HEK293 (cell line): ENCODE measurements at regions not wholly inside any gene's neighbourhood (a gene's known extent, or its start where the extent isn't known, plus 50 kb on each side); places are given as distances from the start of the nearest gene placed in this dataset.

Experiments
- CTCF ChIA-PET: fragments of 350-600 bp; formaldehyde crosslinking; extraction: SDS; loops from one replicate; lab custom pipeline; 2021; ENCODE audit warnings: antibody characterized with exemption; lab: Yijun Ruan, JAX
- POLR2A ChIA-PET: fragments of 300-600 bp; formaldehyde crosslinking; extraction: SDS; loops from one replicate; lab custom pipeline; 2020; ENCODE audit warnings: antibody characterized with exemption, inconsistent platforms; lab: Yijun Ruan, JAX
- H3K27ac ChIP-seq: fragments of 200-500 bp; sonication (Bioruptor generic); 2 replicates; pipeline ENCODE4 v1.5.1; 2014; ENCODE audit warnings: low read depth, low read length, control low read depth, inconsistent platforms; ENCODE audit errors: extremely low read depth
- H3K36me3 ChIP-seq, 2 experiments: fragments of 200-500 bp in 1 of 2; sonication (Bioruptor generic) in 1 of 2; 1 replicate in 1 of 2; 2 replicates in 1 of 2; pipeline ENCODE4 v1.5.1; 2014 to 2017; ENCODE audit warnings: inconsistent platforms in 2 of 2, low read length in 2 of 2; ENCODE audit not compliant: control insufficient read depth in 2 of 2, insufficient read depth in 1 of 2
- H3K4me1 ChIP-seq: fragments of 200-500 bp; sonication (Bioruptor generic); 2 replicates; pipeline ENCODE4 v1.5.1; 2014; ENCODE audit warnings: mild to moderate bottlenecking, low read length, inconsistent platforms; ENCODE audit not compliant: control insufficient read depth, insufficient read depth
- H3K4me3 ChIP-seq: 2 replicates; pipeline ENCODE4 v1.5.1; 2011; ENCODE audit warnings: low read depth, mild to moderate bottlenecking, control low read depth, low read length, moderate library complexity
- H3K9me3 ChIP-seq: fragments of 200-500 bp; sonication (Bioruptor generic); 2 replicates; pipeline ENCODE4 v1.5.1; 2014; ENCODE audit warnings: low read depth, low read length, inconsistent platforms; ENCODE audit not compliant: control insufficient read depth, insufficient read depth
- FEZF1 ChIP-seq: fragments of 450-650 bp; formaldehyde crosslinking; IDR thresholded peaks from 2 replicates; pipeline ENCODE4 v1.5.1; 2016; ENCODE audit warnings: missing biosample characterization, missing genetic modification characterization
- KLF16 ChIP-seq: fragments of 450-650 bp; formaldehyde crosslinking; IDR thresholded peaks from 2 replicates; pipeline ENCODE4 v1.5.1; 2017; ENCODE audit warnings: missing biosample characterization, missing genetic modification characterization
- ZNF138 ChIP-seq: fragments of 450-650 bp; formaldehyde crosslinking; IDR thresholded peaks from 2 replicates; pipeline ENCODE4 v1.5.1; 2016; ENCODE audit warnings: missing biosample characterization, missing genetic modification characterization, borderline replicate concordance
- ZNF19 ChIP-seq: fragments of 450-650 bp; formaldehyde crosslinking; IDR thresholded peaks from 2 replicates; pipeline ENCODE4; 2016; ENCODE audit warnings: missing biosample characterization, missing genetic modification characterization, low read depth
- ZNF23 ChIP-seq: fragments of 450-650 bp; formaldehyde crosslinking; IDR thresholded peaks from 2 replicates; pipeline ENCODE4 v1.5.1; 2016; ENCODE audit warnings: missing biosample characterization, missing genetic modification characterization, borderline replicate concordance
- ZNF311 ChIP-seq: fragments of 450-650 bp; formaldehyde crosslinking; IDR thresholded peaks from 2 replicates; pipeline ENCODE4 v1.5.1; 2017; ENCODE audit warnings: missing biosample characterization, missing genetic modification characterization, borderline replicate concordance
- ZNF37A ChIP-seq: fragments of 450-650 bp; IDR thresholded peaks from 2 replicates; pipeline ENCODE4 v1.5.1; 2018; ENCODE audit warnings: missing biosample characterization, missing genetic modification characterization
- ZNF404 ChIP-seq: fragments of 450-650 bp; formaldehyde crosslinking; IDR thresholded peaks from 2 replicates; pipeline ENCODE4 v1.5.1; 2017; ENCODE audit warnings: missing biosample characterization, missing genetic modification characterization
- ZNF560 ChIP-seq: fragments of 450-650 bp; formaldehyde crosslinking; IDR thresholded peaks from 2 replicates; pipeline ENCODE4 v1.5.1; 2017; ENCODE audit warnings: missing biosample characterization, missing genetic modification characterization, borderline replicate concordance
- ZNF626 ChIP-seq: fragments of 450-650 bp; sonication (Bioruptor Pico); formaldehyde crosslinking; IDR thresholded peaks from 2 replicates; pipeline ENCODE4 v1.5.1; 2018; ENCODE audit warnings: missing biosample characterization, missing genetic modification characterization, inconsistent platforms
- ZNF768 ChIP-seq: fragments of 450-650 bp; formaldehyde crosslinking; IDR thresholded peaks from 2 replicates; pipeline ENCODE4 v1.5.1; 2018; ENCODE audit warnings: missing biosample characterization, mild to moderate bottlenecking, missing genetic modification characterization
- ZNF837 ChIP-seq: fragments of 450-650 bp; formaldehyde crosslinking; IDR thresholded peaks from 2 replicates; pipeline ENCODE4 v1.5.1; 2016; ENCODE audit warnings: missing biosample characterization, missing genetic modification characterization
- ZSCAN23 ChIP-seq: fragments of 450-650 bp; formaldehyde crosslinking; IDR thresholded peaks from 2 replicates; pipeline ENCODE4 v1.5.1; 2016; ENCODE audit warnings: missing biosample characterization, missing genetic modification characterization
- TF ChIP-seq, protein P1 (sequence below): fragments of 450-650 bp; formaldehyde crosslinking; IDR thresholded peaks from 2 replicates; pipeline ENCODE4 v1.5.1; 2016; ENCODE audit warnings: missing biosample characterization, missing genetic modification characterization
- TF ChIP-seq, protein P2 (sequence below): fragments of 450-650 bp; formaldehyde crosslinking; IDR thresholded peaks from 2 replicates; pipeline ENCODE4 v1.5.1; 2016; ENCODE audit warnings: missing biosample characterization, missing genetic modification characterization
- TF ChIP-seq, protein P3 (sequence below): fragments of 450-650 bp; formaldehyde crosslinking; IDR thresholded peaks from 2 replicates; pipeline ENCODE4 v1.5.1; 2017; ENCODE audit warnings: missing biosample characterization, missing genetic modification characterization
- TF ChIP-seq, protein P4 (sequence below): fragments of 450-650 bp; formaldehyde crosslinking; IDR thresholded peaks from 2 replicates; pipeline ENCODE4; 2016; ENCODE audit warnings: missing biosample characterization, missing genetic modification characterization
- TF ChIP-seq, protein P5 (sequence below): sonication (generic); formaldehyde crosslinking; IDR thresholded peaks from 2 replicates; pipeline ENCODE4 v1.8.1; 2022; ENCODE audit warnings: mild to moderate bottlenecking, moderate library complexity, missing genetic modification reagents
- TF ChIP-seq, protein P6 (sequence below): fragments of 450-650 bp; formaldehyde crosslinking; IDR thresholded peaks from 2 replicates; pipeline ENCODE4 v1.5.1; 2016; ENCODE audit warnings: missing biosample characterization, missing genetic modification characterization, borderline replicate concordance
- TF ChIP-seq, protein P7 (sequence below): fragments of 450-650 bp; formaldehyde crosslinking; IDR thresholded peaks from 2 replicates; pipeline ENCODE4 v1.5.1; 2016; ENCODE audit warnings: missing biosample characterization, missing genetic modification characterization
- TF ChIP-seq, protein P8 (sequence below): fragments of 450-650 bp; IDR thresholded peaks from 2 replicates; pipeline ENCODE4 v1.5.1; 2018; ENCODE audit warnings: missing biosample characterization, missing genetic modification characterization

DNA sequence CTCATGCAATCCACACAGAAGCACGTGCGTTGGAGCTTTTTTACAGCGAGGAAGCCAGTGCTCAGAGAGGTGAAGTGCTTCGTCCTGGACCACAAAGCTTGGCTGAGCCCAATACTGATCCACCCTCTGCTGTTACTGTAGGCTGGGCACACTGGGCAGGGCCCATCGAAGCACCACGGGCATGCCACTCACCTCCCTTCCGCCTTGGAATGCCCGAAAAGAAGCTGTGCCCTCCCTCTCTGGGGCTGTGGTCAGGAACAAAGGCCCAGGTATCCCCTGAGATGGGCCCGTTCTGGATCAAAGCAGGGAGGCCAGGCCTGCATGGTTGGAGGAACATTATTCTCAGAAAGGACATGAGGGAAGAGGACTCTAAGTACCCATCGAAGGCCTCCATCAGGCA lies 206.7 kb upstream of the C1orf174 start:
- no peak for TF ChIP-seq ZNF138
- no peak for TF ChIP-seq ZNF19 (tag by site-specific recombination)
- Histone ChIP-seq H3K27ac (no peak overlapping the region), H3K4me3 (no peak overlapping the region), H3K36me3 (no peaks in the 10 kb centered on the region), H3K4me1 (no peaks in the 10 kb centered on the region), H3K9me3 (no peaks in the 10 kb centered on the region)
- ChIA-PET POLR2A (interaction anchor here (0.8 kb wide), 1 partner anchor 10 kb away, joined by 3 read pairs; no protein-coding TSS in a partner anchor), CTCF (no interaction called here)

DNA sequence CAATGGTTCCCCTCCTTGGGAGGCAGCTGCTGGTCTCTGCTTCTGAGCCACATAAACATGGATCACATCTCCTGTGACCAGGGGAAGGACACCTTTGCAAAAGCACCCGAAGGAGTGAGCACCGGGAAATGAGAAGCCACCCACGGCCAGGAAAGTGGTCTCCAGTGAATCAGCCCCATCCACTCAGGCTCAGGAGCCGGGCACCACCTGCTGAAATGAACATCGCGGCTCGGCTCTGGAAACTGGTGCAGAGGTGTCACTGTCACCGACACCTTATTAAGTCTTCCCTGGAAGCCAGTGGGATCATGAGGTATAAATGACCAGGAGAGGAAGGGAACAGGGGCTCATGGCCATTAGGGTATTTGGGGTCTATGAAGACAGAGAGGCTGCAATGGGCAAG lies 207.2 kb upstream of the C1orf174 start:
- TF ChIP-seq ZNF37A (no peak), ZNF138 (no peak), ZSCAN23 (tag by site-specific recombination) (no peak), ZNF311 (tag by site-specific recombination) (no peak), KLF16 (tag by site-specific recombination) (no peak), ZNF768 (no peak), ZNF404 (no peak), ZNF626 (tag by site-specific recombination) (no peak)
- TF ChIP-seq, protein P1, sequence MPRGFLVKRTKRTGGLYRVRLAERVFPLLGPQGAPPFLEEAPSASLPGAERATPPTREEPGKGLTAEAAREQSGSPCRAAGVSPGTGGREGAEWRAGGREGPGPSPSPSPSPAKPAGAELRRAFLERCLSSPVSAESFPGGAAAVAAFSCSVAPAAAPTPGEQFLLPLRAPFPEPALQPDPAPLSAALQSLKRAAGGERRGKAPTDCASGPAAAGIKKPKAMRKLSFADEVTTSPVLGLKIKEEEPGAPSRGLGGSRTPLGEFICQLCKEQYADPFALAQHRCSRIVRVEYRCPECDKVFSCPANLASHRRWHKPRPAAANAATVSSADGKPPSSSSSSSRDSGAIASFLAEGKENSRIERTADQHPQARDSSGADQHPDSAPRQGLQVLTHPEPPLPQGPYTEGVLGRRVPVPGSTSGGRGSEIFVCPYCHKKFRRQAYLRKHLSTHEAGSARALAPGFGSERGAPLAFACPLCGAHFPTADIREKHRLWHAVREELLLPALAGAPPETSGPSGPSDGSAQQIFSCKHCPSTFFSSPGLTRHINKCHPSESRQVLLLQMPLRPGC (tag by site-specific recombination) = no peak
- TF ChIP-seq, protein P2, sequence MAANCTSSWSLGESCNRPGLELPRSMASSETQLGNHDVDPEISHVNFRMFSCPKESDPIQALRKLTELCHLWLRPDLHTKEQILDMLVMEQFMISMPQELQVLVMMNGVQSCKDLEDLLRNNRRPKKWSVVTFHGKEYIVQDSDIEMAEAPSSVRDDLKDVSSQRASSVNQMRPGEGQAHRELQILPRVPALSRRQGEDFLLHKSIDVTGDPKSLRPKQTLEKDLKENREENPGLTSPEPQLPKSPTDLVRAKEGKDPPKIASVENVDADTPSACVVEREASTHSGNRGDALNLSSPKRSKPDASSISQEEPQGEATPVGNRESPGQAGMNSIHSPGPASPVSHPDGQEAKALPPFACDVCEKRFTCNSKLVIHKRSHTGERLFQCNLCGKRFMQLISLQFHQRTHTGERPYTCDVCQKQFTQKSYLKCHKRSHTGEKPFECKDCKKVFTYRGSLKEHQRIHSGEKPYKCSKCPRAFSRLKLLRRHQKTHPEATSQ = no peak
- TF ChIP-seq, protein P3, sequence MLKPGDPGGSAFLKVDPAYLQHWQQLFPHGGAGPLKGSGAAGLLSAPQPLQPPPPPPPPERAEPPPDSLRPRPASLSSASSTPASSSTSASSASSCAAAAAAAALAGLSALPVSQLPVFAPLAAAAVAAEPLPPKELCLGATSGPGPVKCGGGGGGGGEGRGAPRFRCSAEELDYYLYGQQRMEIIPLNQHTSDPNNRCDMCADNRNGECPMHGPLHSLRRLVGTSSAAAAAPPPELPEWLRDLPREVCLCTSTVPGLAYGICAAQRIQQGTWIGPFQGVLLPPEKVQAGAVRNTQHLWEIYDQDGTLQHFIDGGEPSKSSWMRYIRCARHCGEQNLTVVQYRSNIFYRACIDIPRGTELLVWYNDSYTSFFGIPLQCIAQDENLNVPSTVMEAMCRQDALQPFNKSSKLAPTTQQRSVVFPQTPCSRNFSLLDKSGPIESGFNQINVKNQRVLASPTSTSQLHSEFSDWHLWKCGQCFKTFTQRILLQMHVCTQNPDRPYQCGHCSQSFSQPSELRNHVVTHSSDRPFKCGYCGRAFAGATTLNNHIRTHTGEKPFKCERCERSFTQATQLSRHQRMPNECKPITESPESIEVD (tag by site-specific recombination) = no peak
- TF ChIP-seq, protein P4, sequence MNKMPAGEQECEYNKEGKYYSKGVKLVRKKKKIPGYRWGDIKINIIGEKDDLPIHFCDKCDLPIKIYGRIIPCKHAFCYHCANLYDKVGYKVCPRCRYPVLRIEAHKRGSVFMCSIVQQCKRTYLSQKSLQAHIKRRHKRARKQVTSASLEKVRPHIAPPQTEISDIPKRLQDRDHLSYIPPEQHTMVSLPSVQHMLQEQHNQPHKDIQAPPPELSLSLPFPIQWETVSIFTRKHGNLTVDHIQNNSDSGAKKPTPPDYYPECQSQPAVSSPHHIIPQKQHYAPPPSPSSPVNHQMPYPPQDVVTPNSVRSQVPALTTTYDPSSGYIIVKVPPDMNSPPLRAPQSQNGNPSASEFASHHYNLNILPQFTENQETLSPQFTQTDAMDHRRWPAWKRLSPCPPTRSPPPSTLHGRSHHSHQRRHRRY (tag by site-specific recombination) = no peak
- POLR2A ChIA-PET = no interaction called here
- CTCF ChIA-PET = no interaction called here
- no peaks in the 10 kb centered on the region for H3K36me3 ChIP-seq
- H3K4me3 ChIP-seq = no peak overlapping the region
- no peaks in the 10 kb centered on the region for H3K4me1 ChIP-seq
- H3K27ac ChIP-seq = no peak overlapping the region
- no peaks in the 10 kb centered on the region for H3K9me3 ChIP-seq

DNA sequence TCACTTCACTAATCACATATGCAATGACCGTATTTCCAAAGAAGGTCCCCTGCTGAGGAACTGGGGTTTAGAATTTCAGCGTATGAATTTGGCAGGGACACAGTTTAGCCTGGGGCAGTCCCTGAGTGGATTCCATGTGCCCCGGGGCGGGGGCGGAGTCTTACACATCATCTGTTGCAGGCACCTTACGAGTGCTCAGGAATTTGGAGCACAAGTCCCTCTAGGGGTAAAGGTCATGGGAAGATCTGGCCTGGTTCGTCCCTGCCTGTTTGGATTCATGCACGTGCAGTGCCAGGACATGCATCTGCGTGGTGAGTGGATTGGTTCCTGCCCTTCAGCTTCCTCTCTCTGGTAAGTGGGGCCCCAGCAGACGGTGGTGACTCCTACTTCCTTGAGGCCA lies 208.3 kb upstream of the C1orf174 start:
- H3K27ac ChIP-seq = no peak overlapping the region
- no peaks in the 10 kb centered on the region for H3K4me1 ChIP-seq
- no peaks in the 10 kb centered on the region for H3K9me3 ChIP-seq
- ChIA-PET POLR2A (no interaction called here), CTCF (interaction anchor here (0.6 kb wide), 1 partner anchor 145 kb away, joined by 3 read pairs; no protein-coding TSS in a partner anchor)
- H3K36me3 ChIP-seq = no peaks in the 10 kb centered on the region
- no peak overlapping the region for H3K4me3 ChIP-seq
- TF ChIP-seq, protein P5, sequence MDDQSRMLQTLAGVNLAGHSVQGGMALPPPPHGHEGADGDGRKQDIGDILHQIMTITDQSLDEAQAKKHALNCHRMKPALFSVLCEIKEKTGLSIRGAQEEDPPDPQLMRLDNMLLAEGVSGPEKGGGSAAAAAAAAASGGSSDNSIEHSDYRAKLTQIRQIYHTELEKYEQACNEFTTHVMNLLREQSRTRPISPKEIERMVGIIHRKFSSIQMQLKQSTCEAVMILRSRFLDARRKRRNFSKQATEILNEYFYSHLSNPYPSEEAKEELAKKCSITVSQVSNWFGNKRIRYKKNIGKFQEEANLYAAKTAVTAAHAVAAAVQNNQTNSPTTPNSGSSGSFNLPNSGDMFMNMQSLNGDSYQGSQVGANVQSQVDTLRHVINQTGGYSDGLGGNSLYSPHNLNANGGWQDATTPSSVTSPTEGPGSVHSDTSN = no peak
- TF ChIP-seq ZNF560 (no peak), ZNF837 (tag by site-specific recombination) (no peak), ZNF23 (tag by site-specific recombination) (no peak), FEZF1 (no peak)
- TF ChIP-seq, protein P6, sequence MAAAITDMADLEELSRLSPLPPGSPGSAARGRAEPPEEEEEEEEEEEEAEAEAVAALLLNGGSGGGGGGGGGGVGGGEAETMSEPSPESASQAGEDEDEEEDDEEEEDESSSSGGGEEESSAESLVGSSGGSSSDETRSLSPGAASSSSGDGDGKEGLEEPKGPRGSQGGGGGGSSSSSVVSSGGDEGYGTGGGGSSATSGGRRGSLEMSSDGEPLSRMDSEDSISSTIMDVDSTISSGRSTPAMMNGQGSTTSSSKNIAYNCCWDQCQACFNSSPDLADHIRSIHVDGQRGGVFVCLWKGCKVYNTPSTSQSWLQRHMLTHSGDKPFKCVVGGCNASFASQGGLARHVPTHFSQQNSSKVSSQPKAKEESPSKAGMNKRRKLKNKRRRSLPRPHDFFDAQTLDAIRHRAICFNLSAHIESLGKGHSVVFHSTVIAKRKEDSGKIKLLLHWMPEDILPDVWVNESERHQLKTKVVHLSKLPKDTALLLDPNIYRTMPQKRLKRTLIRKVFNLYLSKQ (tag by site-specific recombination) = no peak
- TF ChIP-seq, protein P7, sequence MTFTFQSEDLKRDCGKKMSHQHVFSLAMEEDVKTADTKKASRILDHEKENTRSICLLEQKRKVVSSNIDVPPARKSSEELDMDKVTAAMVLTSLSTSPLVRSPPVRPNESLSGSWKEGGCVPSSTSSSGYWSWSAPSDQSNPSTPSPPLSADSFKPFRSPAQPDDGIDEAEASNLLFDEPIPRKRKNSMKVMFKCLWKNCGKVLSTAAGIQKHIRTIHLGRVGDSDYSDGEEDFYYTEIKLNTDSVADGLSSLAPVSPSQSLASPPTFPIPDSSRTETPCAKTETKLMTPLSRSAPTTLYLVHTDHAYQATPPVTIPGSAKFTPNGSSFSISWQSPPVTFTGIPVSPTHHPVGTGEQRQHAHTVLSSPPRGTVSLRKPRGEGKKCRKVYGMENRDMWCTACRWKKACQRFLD (tag by site-specific recombination) = no peak
- TF ChIP-seq, protein P8, sequence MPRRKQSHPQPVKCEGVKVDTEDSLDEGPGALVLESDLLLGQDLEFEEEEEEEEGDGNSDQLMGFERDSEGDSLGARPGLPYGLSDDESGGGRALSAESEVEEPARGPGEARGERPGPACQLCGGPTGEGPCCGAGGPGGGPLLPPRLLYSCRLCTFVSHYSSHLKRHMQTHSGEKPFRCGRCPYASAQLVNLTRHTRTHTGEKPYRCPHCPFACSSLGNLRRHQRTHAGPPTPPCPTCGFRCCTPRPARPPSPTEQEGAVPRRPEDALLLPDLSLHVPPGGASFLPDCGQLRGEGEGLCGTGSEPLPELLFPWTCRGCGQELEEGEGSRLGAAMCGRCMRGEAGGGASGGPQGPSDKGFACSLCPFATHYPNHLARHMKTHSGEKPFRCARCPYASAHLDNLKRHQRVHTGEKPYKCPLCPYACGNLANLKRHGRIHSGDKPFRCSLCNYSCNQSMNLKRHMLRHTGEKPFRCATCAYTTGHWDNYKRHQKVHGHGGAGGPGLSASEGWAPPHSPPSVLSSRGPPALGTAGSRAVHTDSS (tag by site-specific recombination) = no peak
